GM19372 (cell line): ENCODE measurements at regions not wholly inside any gene's neighbourhood (a gene's known extent, or its start where the extent isn't known, plus 50 kb on each side); places are given as distances from the start of the nearest gene placed in this dataset.

Experiments used
- ATAC-seq: cut with Tn5 transposase; IDR thresholded peaks from one replicate; pipeline ENCODE4 v1.9.1; 2021; ENCODE audit warnings: mild to moderate bottlenecking, low read depth, moderate library complexity; ENCODE audit not compliant: unreplicated experiment

- ATAC-seq, result no peak
Observed at GRCh38 chr22:48675141-48675829, 1152.4 kb downstream of the BRD1 start.

- ATAC-seq, result no peak
Observed at GRCh38 chr22:48673806-48674500, 1153.7 kb downstream of the BRD1 start.

- no peak for ATAC-seq
Observed at GRCh38 chr22:48672387-48672786, 1155.3 kb downstream of the BRD1 start.

GRCh38 chr22:48670731-48671130 lies 1156.9 kb downstream of the BRD1 start:
- no peak for ATAC-seq

GRCh38 chr22:48669986-48670716 lies 1157.5 kb downstream of the BRD1 start:
- ATAC-seq, result no peak

GRCh38 chr22:48669226-48669625 lies 1158.4 kb downstream of the BRD1 start:
- no peak for ATAC-seq

- ATAC-seq, result no peak
Observed at GRCh38 chr22:48667289-48667688, 1160.4 kb downstream of the BRD1 start.

GRCh38 chr22:48666620-48667019 lies 1161.1 kb downstream of the BRD1 start:
- no peak for ATAC-seq

GRCh38 chr22:48665311-48665995 lies 1162.2 kb downstream of the BRD1 start:
- no peak for ATAC-seq

- no peak for ATAC-seq
Observed at GRCh38 chr22:48664586-48664985, 1163.1 kb downstream of the BRD1 start.

- no peak for ATAC-seq
Observed at GRCh38 chr22:48663297-48663696, 1164.4 kb downstream of the BRD1 start.

GRCh38 chr22:48662476-48663135 lies 1165.1 kb downstream of the BRD1 start:
- ATAC-seq, result no peak

- ATAC-seq, result no peak
Observed at GRCh38 chr22:48661984-48662383, 1165.7 kb downstream of the BRD1 start.

- ATAC-seq, result no peak
Observed at GRCh38 chr22:48660790-48661740, 1166.6 kb downstream of the BRD1 start.

- no peak for ATAC-seq
Observed at GRCh38 chr22:48660104-48660789, 1167.4 kb downstream of the BRD1 start.

- no peak for ATAC-seq
Observed at GRCh38 chr22:48659404-48659996, 1168.2 kb downstream of the BRD1 start.

- ATAC-seq, result no peak
Observed at GRCh38 chr22:48658871-48659270, 1168.8 kb downstream of the BRD1 start.

GRCh38 chr22:48658246-48658645 lies 1169.4 kb downstream of the BRD1 start:
- ATAC-seq, result no peak
